Endothelial cell of umbilical vein (primary cell): ENCODE measurements at regions not wholly inside any gene's neighbourhood (a gene's known extent, or its start where the extent isn't known, plus 50 kb on each side); places are given as distances from the start of the nearest gene placed in this dataset.

Experiments
- CTCF ChIP-seq, 2 donors: IDR thresholded peaks; 1 replicate in 1 of 2; 2 replicates in 1 of 2; pipeline ENCODE4 v1.5.1; 2011; ENCODE audit warnings: low read length in 2 of 2, mild to moderate bottlenecking in 2 of 2, moderate library complexity in 2 of 2, control low read depth in 1 of 2, inconsistent platforms in 1 of 2, low read depth in 1 of 2; ENCODE audit not compliant: insufficient read depth in 1 of 2; ENCODE audit errors: extremely low read depth in 1 of 2
- EZH2 ChIP-seq: IDR thresholded peaks from 2 replicates; pipeline ENCODE4 v1.6.1; 2012; ENCODE audit warnings: borderline replicate concordance, low read depth, mild to moderate bottlenecking, moderate library complexity, low read length, inconsistent platforms; ENCODE audit not compliant: severe bottlenecking
- FOS ChIP-seq: IDR thresholded peaks from 2 replicates; pipeline ENCODE4 v1.6.1; 2011; ENCODE audit warnings: mild to moderate bottlenecking, low read length, moderate library complexity, borderline replicate concordance; ENCODE audit not compliant: insufficient read depth
- GATA2 ChIP-seq: IDR thresholded peaks from 2 replicates; pipeline ENCODE4 v1.7.0; 2011; ENCODE audit warnings: low read depth, mild to moderate bottlenecking, moderate library complexity, mixed read lengths, low read length; ENCODE audit not compliant: insufficient read length, insufficient read depth
- MYC ChIP-seq: IDR thresholded peaks from one replicate; pipeline ENCODE4 v1.6.1; 2011; ENCODE audit warnings: mild to moderate bottlenecking, low read depth, low read length
- POLR2A ChIP-seq: IDR thresholded peaks from 2 replicates; pipeline ENCODE4 v1.6.1; 2012; ENCODE audit warnings: low read depth, mild to moderate bottlenecking, control low read depth, low read length
- POLR2AphosphoS5 ChIP-seq: IDR thresholded peaks from 2 replicates; pipeline ENCODE4 v1.6.1; 2012; ENCODE audit warnings: low read depth, mild to moderate bottlenecking, control low read depth, low read length, moderate library complexity; ENCODE audit not compliant: insufficient read depth
- TF ChIP-seq, protein P1 (sequence below): IDR thresholded peaks from 2 replicates; pipeline ENCODE4 v1.6.1; 2011; ENCODE audit not compliant: insufficient read depth, insufficient read length

- TF ChIP-seq CTCF (IDR thresholded peaks at IDR 0.05; ENCODE audit: extremely low read depth in 1 of 2, insufficient read depth in 1 of 2, low read depth in 1 of 2, low read length in 2 of 2) = no peak
- no peak for TF ChIP-seq POLR2A
- no peak for TF ChIP-seq GATA2
- no peak for TF ChIP-seq MYC
- TF ChIP-seq, protein P1, sequence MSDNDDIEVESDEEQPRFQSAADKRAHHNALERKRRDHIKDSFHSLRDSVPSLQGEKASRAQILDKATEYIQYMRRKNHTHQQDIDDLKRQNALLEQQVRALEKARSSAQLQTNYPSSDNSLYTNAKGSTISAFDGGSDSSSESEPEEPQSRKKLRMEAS = no peak
- no peak for TF ChIP-seq EZH2
- TF ChIP-seq POLR2AphosphoS5 = no peak
- TF ChIP-seq FOS = no peak
These were observed 523.8 kb upstream of the TNP1 start for GRCh38 chr2:217383620-217384019.
